HTR-8/SVneo (cell line): ENCODE measurements at regions not wholly inside any gene's neighbourhood (a gene's known extent, or its start where the extent isn't known, plus 50 kb on each side); places are given as distances from the start of the nearest gene placed in this dataset.
A peak's percentile ranks its signal among the peaks of the same experiment; 100 is the strongest.
"Not testable (repeated sequence)": the region's sequence is repeated elsewhere in the genome, so short reads cannot be mapped to it uniquely, and the experiment has no call there.

Source experiments
- DNase-seq: peaks from one replicate; pipeline ENCODE4 v3.0.0; 2011; ENCODE audit warnings: low spot score, mixed read lengths; ENCODE audit not compliant: insufficient read length
- FAIRE-seq: peaks from 2 replicates; lab custom pipeline; 2011; peaks lifted over from hg19 to GRCh38; lab: Jason Lieb, UNC

GRCh38 chr11:96961931-96962330 lies 572.1 kb downstream of the JRKL start:
- no peak for FAIRE-seq
- no peak for DNase-seq

- no peak for FAIRE-seq
Measured at GRCh38 chr11:96963375-96963774, 573.6 kb downstream of the JRKL start.

GRCh38 chr11:96964661-96965060 lies 574.8 kb downstream of the JRKL start:
- FAIRE-seq (no peak), DNase-seq (no peak)

More at GRCh38 chr11:96963375-96963774, 573.6 kb downstream of the JRKL start:
- no peak for DNase-seq

GRCh38 chr11:96967616-96968015 lies 577.8 kb downstream of the JRKL start:
- no peak for DNase-seq

GRCh38 chr11:96969251-96969650 lies 579.4 kb downstream of the JRKL start:
- FAIRE-seq (no peak), DNase-seq (no peak)

More at GRCh38 chr11:96967616-96968015, 577.8 kb downstream of the JRKL start:
- FAIRE-seq: no peak

GRCh38 chr11:96978751-96979150 lies 588.9 kb downstream of the JRKL start:
- no peak for DNase-seq
- FAIRE-seq: no peak

GRCh38 chr11:96986516-96986915 lies 596.7 kb downstream of the JRKL start:
- DNase-seq (no peak), FAIRE-seq (no peak)

- no peak for FAIRE-seq
- no peak for DNase-seq
Measured at GRCh38 chr11:96990914-96991313, 601.1 kb downstream of the JRKL start.

- FAIRE-seq: no peak
- DNase-seq: no peak
Measured at GRCh38 chr11:97000481-97000880, 610.7 kb downstream of the JRKL start.

GRCh38 chr11:97007283-97007682 lies 617.5 kb downstream of the JRKL start:
- FAIRE-seq (no peak), DNase-seq (no peak)

GRCh38 chr11:97009613-97010012 lies 619.8 kb downstream of the JRKL start:
- DNase-seq (no peak), FAIRE-seq (no peak)

- FAIRE-seq, DNase-seq: not testable (repeated sequence)
Measured at GRCh38 chr11:97010997-97011396, 621.2 kb downstream of the JRKL start.

- FAIRE-seq: no peak
- DNase-seq: no peak
Measured at GRCh38 chr11:97015327-97015726, 625.5 kb downstream of the JRKL start.

- FAIRE-seq (peak; percentile 26), DNase-seq (no peak)
Measured at GRCh38 chr11:97019305-97019704, 629.5 kb downstream of the JRKL start.

- FAIRE-seq (no peak), DNase-seq (no peak)
Measured at GRCh38 chr11:97019754-97020153, 629.9 kb downstream of the JRKL start.

GRCh38 chr11:97022955-97023354 lies 633.1 kb downstream of the JRKL start:
- DNase-seq (no peak), FAIRE-seq (no peak)

- FAIRE-seq (no peak), DNase-seq (no peak)
Measured at GRCh38 chr11:97028836-97029406, 639.1 kb downstream of the JRKL start.

GRCh38 chr11:97033178-97033577 lies 643.4 kb downstream of the JRKL start:
- DNase-seq (no peak), FAIRE-seq (no peak)

GRCh38 chr11:97048481-97048880 lies 658.7 kb downstream of the JRKL start:
- FAIRE-seq (no peak), DNase-seq (no peak)

- FAIRE-seq (no peak), DNase-seq (no peak)
Measured at GRCh38 chr11:97060184-97060583, 670.4 kb downstream of the JRKL start.

GRCh38 chr11:97069160-97069559 lies 679.3 kb downstream of the JRKL start:
- FAIRE-seq (no peak), DNase-seq (no peak)

GRCh38 chr11:97072420-97072819 lies 682.6 kb downstream of the JRKL start:
- no peak for DNase-seq
- FAIRE-seq: no peak
